ENCODE measurements at regions not wholly inside any gene's neighbourhood (a gene's known extent, or its start where the extent isn't known, plus 50 kb on each side); places are given as distances from the start of the nearest gene placed in this dataset.

- Histone ChIP-seq H3K27me3 (ENCODE audit: insufficient read depth, low read length) (no peaks in the 10 kb centered on the region), H3K27ac (ENCODE audit: low read depth, low read length, poor library complexity, severe bottlenecking) (no peak overlapping the region), H3F3A (ENCODE audit: insufficient read depth, low read length) (no peaks in the 10 kb centered on the region), H3K9ac (ENCODE audit: low read length) (no peak overlapping the region), H3K4me2 (ENCODE audit: low read length) (no peak overlapping the region), H3K79me2 (ENCODE audit: insufficient read depth, low read length) (no peaks in the 10 kb centered on the region), H4K20me1 (ENCODE audit: insufficient read depth, low read length) (no peaks in the 10 kb centered on the region), H3K9me3 (ENCODE audit: low read length) (no peaks in the 10 kb centered on the region), H3K36me3 (ENCODE audit: insufficient read depth, low read length) (no peaks in the 10 kb centered on the region), H3K4me3 (ENCODE audit: low read depth, low read length, poor library complexity, severe bottlenecking) (no peak overlapping the region), H2AFZ (ENCODE audit: low read length) (no peak overlapping the region), H3K9me2 (ENCODE audit: low read depth, low read length) (no peaks in the 10 kb centered on the region), H3K4me1 (ENCODE audit: insufficient read depth, low read length, severe bottlenecking) (no peaks in the 10 kb centered on the region)
- TF ChIP-seq CTCF (IDR thresholded peaks at IDR 0.05; ENCODE audit: low read length) = no peak
- TF ChIP-seq EZH2 (IDR thresholded peaks at IDR 0.05; ENCODE audit: borderline replicate concordance, low read length) = no peak
Observed at GRCh38 chr18:66254121-66254520, 349.8 kb downstream of the CDH19 start.

- no peak for TF ChIP-seq EZH2 (IDR thresholded peaks at IDR 0.05; ENCODE audit: borderline replicate concordance, low read length)
- TF ChIP-seq CTCF (IDR thresholded peaks at IDR 0.05; ENCODE audit: low read length) = no peak
- H2AFZ ChIP-seq (ENCODE audit: low read length) = no peak overlapping the region
- H3F3A ChIP-seq (ENCODE audit: insufficient read depth, low read length) = no peaks in the 10 kb centered on the region
- H3K9me2 ChIP-seq (ENCODE audit: low read depth, low read length) = no peaks in the 10 kb centered on the region
- no peaks in the 10 kb centered on the region for H3K79me2 ChIP-seq (ENCODE audit: insufficient read depth, low read length)
- H3K9me3 ChIP-seq (ENCODE audit: low read length) = no peaks in the 10 kb centered on the region
- H3K4me1 ChIP-seq (ENCODE audit: insufficient read depth, low read length, severe bottlenecking) = no peaks in the 10 kb centered on the region
- no peak overlapping the region for H3K4me3 ChIP-seq (ENCODE audit: low read depth, low read length, poor library complexity, severe bottlenecking)
- H3K27ac ChIP-seq (ENCODE audit: low read depth, low read length, poor library complexity, severe bottlenecking) = no peak overlapping the region
- H4K20me1 ChIP-seq (ENCODE audit: insufficient read depth, low read length) = no peaks in the 10 kb centered on the region
- H3K27me3 ChIP-seq (ENCODE audit: insufficient read depth, low read length) = no peaks in the 10 kb centered on the region
- no peak overlapping the region for H3K4me2 ChIP-seq (ENCODE audit: low read length)
- H3K9ac ChIP-seq (ENCODE audit: low read length) = no peak overlapping the region
- no peaks in the 10 kb centered on the region for H3K36me3 ChIP-seq (ENCODE audit: insufficient read depth, low read length)
Observed at GRCh38 chr18:66252703-66253102, 351.2 kb downstream of the CDH19 start.

- TF ChIP-seq EZH2 (IDR thresholded peaks at IDR 0.05; ENCODE audit: borderline replicate concordance, low read length) (no peak), CTCF (IDR thresholded peaks at IDR 0.05; ENCODE audit: low read length) (no peak)
Observed at GRCh38 chr18:66235206-66235605, 368.7 kb downstream of the CDH19 start.

More at GRCh38 chr18:66235206-66235605, 368.7 kb downstream of the CDH19 start:
- no peak overlapping the region for H3K27ac ChIP-seq (ENCODE audit: low read depth, low read length, poor library complexity, severe bottlenecking)
- no peaks in the 10 kb centered on the region for H4K20me1 ChIP-seq (ENCODE audit: insufficient read depth, low read length)
- no peaks in the 10 kb centered on the region for H3F3A ChIP-seq (ENCODE audit: insufficient read depth, low read length)
- no peak overlapping the region for H3K9ac ChIP-seq (ENCODE audit: low read length)
- H3K9me2 ChIP-seq (ENCODE audit: low read depth, low read length) = no peaks in the 10 kb centered on the region
- H3K4me1 ChIP-seq (ENCODE audit: insufficient read depth, low read length, severe bottlenecking) = no peaks in the 10 kb centered on the region
- H3K4me2 ChIP-seq (ENCODE audit: low read length) = no peak overlapping the region
- no peak overlapping the region for H2AFZ ChIP-seq (ENCODE audit: low read length)
- no peaks in the 10 kb centered on the region for H3K9me3 ChIP-seq (ENCODE audit: low read length)
- H3K4me3 ChIP-seq (ENCODE audit: low read depth, low read length, poor library complexity, severe bottlenecking) = no peak overlapping the region
- no peaks in the 10 kb centered on the region for H3K79me2 ChIP-seq (ENCODE audit: insufficient read depth, low read length)
- no peaks in the 10 kb centered on the region for H3K36me3 ChIP-seq (ENCODE audit: insufficient read depth, low read length)
- no peaks in the 10 kb centered on the region for H3K27me3 ChIP-seq (ENCODE audit: insufficient read depth, low read length)

Measured in OCI-LY1 (cell line).